ENCODE measurements at regions not wholly inside any gene's neighbourhood (a gene's known extent, or its start where the extent isn't known, plus 50 kb on each side); places are given as distances from the start of the nearest gene placed in this dataset.
"Not testable (repeated sequence)": the region's sequence is repeated elsewhere in the genome, so short reads cannot be mapped to it uniquely, and the experiment has no call there.

GRCh38 chr5:42089705-42090104 lies 164.6 kb downstream of the FBXO4 start:
- no peak for DNase-seq (ENCODE audit: low spot score)

- DNase-seq (ENCODE audit: low spot score): no peak
Measured at GRCh38 chr5:42090162-42090561, 165.1 kb downstream of the FBXO4 start.

DNA sequence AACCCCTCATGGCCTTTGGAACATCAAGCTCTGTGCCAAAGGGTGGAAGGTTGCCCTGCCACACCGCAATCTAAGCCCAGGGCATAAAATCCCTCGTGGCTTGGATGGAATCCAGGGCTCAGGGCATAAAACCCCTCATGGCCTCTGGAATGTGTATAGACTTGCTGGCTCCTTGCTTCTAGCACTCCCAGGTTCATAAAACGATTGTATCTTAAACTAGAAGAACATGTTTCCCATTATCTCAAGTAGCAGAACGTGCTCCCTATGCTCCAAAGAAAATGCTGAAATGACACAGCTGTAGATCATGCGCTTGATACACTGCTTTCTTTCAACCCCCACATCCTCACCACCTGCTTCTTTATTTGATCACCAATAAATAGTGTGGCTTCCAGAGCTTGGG lies 174.8 kb downstream of the FBXO4 start:
- not testable (repeated sequence) for DNase-seq (ENCODE audit: low spot score)

- no peak for DNase-seq (ENCODE audit: low spot score)
Measured at GRCh38 chr5:42108468-42108867, 183.4 kb downstream of the FBXO4 start.

- DNase-seq (ENCODE audit: low spot score): no peak
Measured at GRCh38 chr5:42109006-42109572, 184.0 kb downstream of the FBXO4 start.

DNA sequence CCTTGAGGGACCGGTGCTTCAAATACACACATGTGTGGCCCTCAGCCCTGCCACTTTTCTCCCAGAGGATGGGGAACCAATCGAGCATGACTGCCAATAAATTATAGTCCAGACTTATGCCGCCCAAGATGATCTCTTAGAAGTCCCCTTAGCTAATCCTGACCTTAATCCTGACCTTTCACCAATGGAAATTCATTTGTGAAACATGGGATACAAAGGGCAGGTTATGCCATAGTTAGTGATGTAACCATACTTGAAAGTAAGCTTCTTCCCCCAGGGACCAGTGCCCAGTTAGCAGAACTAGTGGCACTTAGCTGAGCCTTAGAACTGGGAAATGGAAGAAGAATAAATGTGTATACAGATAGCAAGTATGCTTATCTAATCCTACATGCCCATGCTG lies 190.6 kb downstream of the FBXO4 start:
- not testable (repeated sequence) for DNase-seq (ENCODE audit: low spot score)

- no peak for DNase-seq (ENCODE audit: low spot score)
Measured at GRCh38 chr5:42120070-42120469, 195.0 kb downstream of the FBXO4 start.

DNA sequence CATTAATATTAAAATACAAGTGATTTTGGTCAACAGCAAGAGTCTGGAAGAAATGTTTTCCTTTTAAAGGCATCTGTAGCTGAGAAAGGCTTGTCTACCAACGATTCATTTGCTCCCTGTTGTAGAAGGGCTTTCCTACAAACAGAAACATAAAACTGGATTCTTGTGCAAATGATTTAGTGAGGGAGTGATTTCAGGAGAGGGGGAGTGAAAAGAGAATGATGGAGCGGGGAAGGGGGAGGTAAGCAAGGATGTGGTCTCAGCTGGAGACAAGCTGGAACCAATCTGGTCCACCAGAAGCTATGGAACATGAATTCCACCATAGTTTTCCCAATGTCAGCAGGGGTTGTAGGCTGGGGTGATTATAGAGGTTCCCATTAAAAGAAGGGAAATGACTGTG lies 196.3 kb downstream of the FBXO4 start:
- DNase-seq (ENCODE audit: low spot score): no peak

DNA sequence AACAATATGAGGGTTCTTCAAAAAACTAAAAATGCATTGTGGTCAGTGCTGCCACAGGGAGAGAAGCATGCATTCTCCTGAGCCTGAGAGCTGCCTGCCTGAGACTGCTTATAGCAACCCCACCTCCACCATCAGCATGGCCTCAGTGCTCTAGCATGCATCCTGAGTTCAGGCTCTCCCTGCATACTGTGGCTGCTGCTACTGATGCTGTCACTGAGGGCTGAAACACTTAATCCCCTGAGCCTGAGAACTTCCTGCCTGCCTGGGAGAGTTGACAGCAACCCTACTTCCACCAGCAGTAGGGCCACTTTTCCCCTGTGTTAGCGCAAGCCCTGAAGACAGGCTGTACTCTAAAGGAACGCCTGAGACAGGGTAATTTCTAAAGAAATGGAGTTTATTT lies 206.0 kb downstream of the FBXO4 start:
- no peak for DNase-seq (ENCODE audit: low spot score)

- DNase-seq (ENCODE audit: low spot score): no peak
Measured at GRCh38 chr5:42143361-42143760, 218.3 kb downstream of the FBXO4 start.

DNA sequence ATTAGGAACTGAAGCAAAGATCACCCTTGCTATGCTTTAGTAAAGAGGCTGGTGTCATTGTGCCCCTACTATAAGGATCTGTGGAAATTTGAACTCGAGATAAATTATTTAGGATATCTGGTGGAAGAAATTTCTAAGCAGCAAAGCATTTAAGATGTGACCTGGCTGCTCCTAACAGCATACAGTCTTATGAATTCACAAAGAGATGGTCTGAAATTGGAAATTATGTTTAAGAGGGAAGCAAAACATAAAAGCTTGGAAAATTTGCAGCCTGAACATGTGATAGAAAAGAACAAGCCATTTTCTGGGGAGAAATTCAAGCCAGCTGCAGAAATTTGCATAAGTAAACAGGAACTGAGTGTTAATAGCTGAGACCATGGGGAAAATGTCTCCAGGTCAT lies 223.7 kb downstream of the FBXO4 start:
- DNase-seq (ENCODE audit: low spot score): no peak

DNA sequence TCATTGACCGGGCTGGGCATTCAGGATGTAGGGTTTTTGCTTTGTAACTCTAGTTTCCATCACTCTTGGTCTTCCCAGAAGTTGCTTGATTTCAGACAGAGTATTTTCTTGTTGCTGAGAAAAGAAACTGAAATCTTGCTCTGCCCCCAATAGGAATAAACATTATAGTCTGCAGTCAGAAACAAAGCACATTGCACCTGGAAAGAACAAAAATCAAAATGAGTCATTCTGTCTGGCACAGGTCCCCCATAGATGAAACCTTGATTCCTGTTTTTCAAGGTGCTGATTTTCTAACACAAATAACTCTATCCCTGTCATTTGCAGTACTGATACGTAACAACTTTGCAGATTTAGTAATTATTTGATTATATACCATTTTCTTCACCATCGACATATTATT lies 232.1 kb downstream of the FBXO4 start:
- DNase-seq (ENCODE audit: low spot score): no peak

GRCh38 chr5:42163083-42163482 lies 238.0 kb downstream of the FBXO4 start:
- no peak for DNase-seq (ENCODE audit: low spot score)

GRCh38 chr5:42168091-42168670 lies 243.1 kb downstream of the FBXO4 start:
- DNase-seq (ENCODE audit: low spot score): no peak

GRCh38 chr5:42176118-42176517 lies 247.1 kb upstream of the GHR start:
- DNase-seq (ENCODE audit: low spot score): not testable (repeated sequence)

DNA sequence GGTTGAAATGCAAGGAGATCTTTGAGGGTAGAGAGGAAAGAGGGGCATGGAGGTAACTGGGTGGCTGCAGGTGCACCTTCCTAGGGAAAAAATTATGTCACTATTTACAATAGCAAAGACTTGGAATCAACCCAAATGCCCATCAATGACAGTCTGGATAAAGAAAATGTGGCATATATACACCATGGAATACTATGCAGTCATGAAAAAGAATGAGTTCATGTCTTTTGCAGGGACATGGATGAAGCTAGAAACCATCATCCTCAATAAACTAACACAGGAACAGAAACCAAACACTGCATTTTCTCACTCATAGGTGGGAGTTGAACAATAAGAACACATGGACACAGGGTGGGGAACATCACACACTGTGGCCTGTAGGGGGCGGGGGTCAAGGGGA lies 243.4 kb upstream of the GHR start:
- DNase-seq (ENCODE audit: low spot score): not testable (repeated sequence)

DNA sequence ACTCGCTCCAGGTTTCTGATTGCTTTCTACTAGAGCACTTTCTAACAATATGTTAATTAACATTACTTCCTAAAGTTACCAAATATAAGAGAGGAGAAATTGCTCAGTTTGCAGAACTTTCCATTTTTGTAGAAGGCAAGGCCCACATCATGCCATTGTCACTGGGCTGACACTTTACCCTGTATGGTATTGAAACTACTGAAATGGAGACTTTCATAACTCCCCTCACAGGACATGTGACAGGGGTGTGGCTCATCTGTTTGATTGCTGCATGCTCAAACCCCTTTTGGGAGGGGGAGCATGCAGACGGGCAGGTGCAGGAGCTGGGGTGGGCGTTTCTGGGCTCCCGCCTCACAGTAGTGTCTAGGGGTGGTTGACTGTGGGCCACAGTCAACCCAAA lies 206.3 kb upstream of the GHR start:
- no peak for DNase-seq (ENCODE audit: low spot score)

DNA sequence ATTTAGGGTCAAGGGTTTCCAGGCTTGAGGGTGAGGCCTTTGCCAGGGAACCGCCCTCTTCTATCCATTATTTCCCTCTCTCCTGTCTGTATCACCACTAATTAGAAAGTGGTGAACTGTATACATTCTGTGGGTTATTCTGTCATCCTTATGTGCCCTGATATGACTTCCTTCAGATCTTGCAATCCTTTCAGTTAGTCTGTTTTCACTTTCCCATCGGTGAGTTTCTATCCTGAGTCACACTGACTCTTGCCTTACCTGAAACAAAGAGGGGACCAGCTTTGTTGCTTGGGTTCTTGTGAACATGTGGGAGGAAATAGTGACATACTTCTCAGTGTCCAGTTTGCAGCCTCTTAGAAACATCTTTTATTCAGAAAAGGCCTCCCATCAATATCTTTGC lies 205.4 kb upstream of the GHR start:
- no peak for DNase-seq (ENCODE audit: low spot score)

- no peak for DNase-seq (ENCODE audit: low spot score)
Measured at GRCh38 chr5:42225009-42225408, 198.2 kb upstream of the GHR start.

DNA sequence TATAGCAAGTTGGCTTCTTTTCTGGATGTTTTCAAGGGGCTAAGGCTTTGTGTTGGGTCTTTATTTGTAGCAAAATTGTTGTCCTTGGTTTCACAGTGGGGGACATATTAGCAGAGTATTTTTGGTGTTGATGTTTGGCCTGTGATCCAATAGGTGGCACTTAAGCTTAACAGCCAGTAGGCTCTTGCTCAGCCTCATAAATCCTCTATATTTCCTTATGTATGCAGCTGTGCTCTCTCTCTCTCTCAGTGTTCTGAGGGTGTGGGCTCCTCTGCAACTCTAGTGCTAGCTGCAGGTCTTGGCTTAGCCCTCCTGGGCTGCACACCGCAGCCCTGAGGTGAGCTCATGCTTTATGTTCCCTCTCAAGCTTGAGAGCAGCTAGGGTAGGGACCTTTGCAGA lies 195.0 kb upstream of the GHR start:
- no peak for DNase-seq (ENCODE audit: low spot score)

DNA sequence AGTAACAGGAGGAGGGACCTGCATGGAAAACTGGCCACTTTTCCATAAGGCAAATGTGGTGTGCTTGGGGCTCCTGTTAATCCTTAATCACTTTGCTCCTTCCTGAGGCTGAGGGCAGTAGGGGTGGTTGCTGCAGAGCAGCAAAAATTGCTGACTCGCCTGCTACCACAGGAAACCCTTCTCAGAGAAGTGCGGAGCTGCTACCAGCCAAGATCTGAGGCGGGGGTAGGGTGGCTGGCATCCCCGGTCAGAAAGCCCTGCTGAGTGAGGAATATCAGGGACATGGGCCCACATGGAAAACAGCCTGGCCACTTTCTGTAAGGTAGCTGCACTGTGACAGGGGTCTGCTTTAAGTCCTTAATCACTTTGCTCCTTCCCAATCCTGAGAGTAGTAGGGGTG lies 192.4 kb upstream of the GHR start:
- DNase-seq (ENCODE audit: low spot score): no peak

DNA sequence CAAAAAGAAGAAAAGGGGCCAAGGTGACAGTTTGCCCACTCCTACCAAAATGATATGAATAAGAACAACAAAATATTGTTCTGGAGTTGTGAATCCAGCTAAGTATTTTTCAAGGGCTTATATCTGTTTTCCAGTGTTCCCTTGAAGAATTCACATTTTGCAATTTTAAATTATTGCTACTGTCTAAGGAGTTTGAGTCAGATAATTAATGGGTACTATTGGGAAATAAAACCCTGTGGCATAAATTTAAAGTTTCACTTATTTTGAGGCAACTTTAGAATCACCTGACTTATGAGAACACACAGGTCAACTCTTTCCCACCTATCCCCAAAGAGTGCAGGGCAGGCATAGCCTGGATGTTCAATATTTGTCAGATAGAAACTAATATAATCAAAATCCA lies 188.0 kb upstream of the GHR start:
- no peak for DNase-seq (ENCODE audit: low spot score)

DNA sequence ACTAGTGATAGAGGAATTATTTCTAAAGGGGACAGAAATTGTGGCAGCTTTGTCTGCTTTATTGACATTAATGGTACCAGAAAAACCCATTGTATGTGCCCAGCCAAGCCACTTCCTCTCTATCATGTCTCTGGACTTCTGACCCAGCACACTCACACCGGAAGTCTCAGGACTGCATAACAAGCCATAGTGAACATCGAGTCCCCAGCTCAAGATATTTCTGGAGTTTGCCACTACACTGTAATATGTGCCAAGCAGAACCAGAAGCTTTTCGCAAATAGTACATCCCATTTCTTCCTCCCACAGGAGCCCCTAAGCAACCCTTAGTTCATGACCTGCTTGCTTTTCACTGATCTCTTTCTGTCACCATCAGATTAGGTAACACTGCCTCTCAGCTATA lies 187.4 kb upstream of the GHR start:
- DNase-seq (ENCODE audit: low spot score): no peak

- DNase-seq (ENCODE audit: low spot score): no peak
Measured at GRCh38 chr5:42241636-42242035, 181.6 kb upstream of the GHR start.

GRCh38 chr5:42242210-42242609 lies 181.0 kb upstream of the GHR start:
- DNase-seq (ENCODE audit: low spot score): no peak

Data from germinal center (tissue), 1 donor.